GM12878 (cell line): ENCODE measurements at regions not wholly inside any gene's neighbourhood (a gene's known extent, or its start where the extent isn't known, plus 50 kb on each side); places are given as distances from the start of the nearest gene placed in this dataset.

Experiments
- ATAC-seq: fragments of 200-7000 bp; cut with Tn5 transposase; 3 replicates; pipeline ENCODE4 v1.9.1; 2020; ENCODE audit warnings: mild to moderate bottlenecking, moderate library complexity
- BruUV-seq: library from RNA; stranded (reverse); fragments of 400-500 nt; replicated peaks from 2 replicates; lab custom pipeline; 2021; lab: Mats Ljungman, UMichigan
- CTCF ChIA-PET: fragments of 300-600 bp; sonication (Branson Sonifier 250); formaldehyde crosslinking; extraction: SDS; loops from one replicate; lab custom pipeline; 2021; ENCODE audit warnings: inconsistent platforms; lab: Yijun Ruan, JAX
- POLR2A ChIA-PET: fragments of 350-600 bp; formaldehyde crosslinking; extraction: SDS; loops from one replicate; lab custom pipeline; 2021; ENCODE audit warnings: inconsistent platforms; lab: Charles Lee
- RAD21 ChIA-PET: fragments of 300-600 bp; sonication (Branson Sonifier 250); formaldehyde crosslinking; loops from one replicate; lab custom pipeline; 2023; ENCODE audit warnings: antibody characterized with exemption; ENCODE audit not compliant: unreplicated experiment; lab: Charles Lee
- SMC1A ChIA-PET: fragments of 300-600 bp; sonication (Branson Sonifier 250); formaldehyde crosslinking; loops from one replicate; lab custom pipeline; 2023; ENCODE audit not compliant: unreplicated experiment, uncharacterized antibody; lab: Charles Lee
- DNase-seq: peaks from one replicate; pipeline ENCODE4 v3.0.0-alpha.2; 2011; ENCODE audit warnings: low read depth, low spot score
- FAIRE-seq: peaks from 3 replicates; lab custom pipeline; 2011; peaks lifted over from hg19 to GRCh38; lab: Jason Lieb, UNC
- H2AFZ ChIP-seq: 2 replicates; pipeline ENCODE4 v1.6.0; 2011; ENCODE audit warnings: low read depth, low read length, control low read depth; ENCODE audit not compliant: control insufficient read depth
- H3K27ac ChIP-seq: 2 replicates; pipeline ENCODE4 v1.5.1; 2011; ENCODE audit warnings: control low read depth; ENCODE audit not compliant: control insufficient read depth, insufficient read depth
- H3K27me3 ChIP-seq, 2 experiments: replicated peaks in 1 of 2; 2 replicates each; pipeline versions ENCODE4 v1.6.0 to v1.6.1; 2011; ENCODE audit warnings: low read length in 1 of 2; ENCODE audit not compliant: control insufficient read depth in 2 of 2, insufficient read depth in 2 of 2
- H3K36me3 ChIP-seq, 2 experiments: 2 replicates each; pipeline ENCODE4 v1.5.1; 2011; ENCODE audit warnings: low read length in 1 of 2; ENCODE audit not compliant: control insufficient read depth in 2 of 2, insufficient read depth in 2 of 2
- H3K4me1 ChIP-seq: 2 replicates; pipeline ENCODE4 v1.6.1; 2011; ENCODE audit warnings: mild to moderate bottlenecking, low read length, moderate library complexity, mixed read lengths; ENCODE audit not compliant: control insufficient read depth, insufficient read depth
- H3K4me2 ChIP-seq: 2 replicates; pipeline ENCODE4 v1.6.0; 2011; ENCODE audit warnings: control low read depth; ENCODE audit not compliant: control insufficient read depth, insufficient read depth
- H3K4me3 ChIP-seq: fragments of 200-600 bp; sonication (generic); 2 replicates; pipeline ENCODE4 v1.5.1; 2016
- H3K79me2 ChIP-seq: 2 replicates; pipeline ENCODE4 v1.6.0; 2011; ENCODE audit warnings: low read length; ENCODE audit not compliant: control insufficient read depth, insufficient read depth
- H3K9ac ChIP-seq: 2 replicates; pipeline ENCODE4 v1.8.0; 2011; ENCODE audit warnings: low read length, control low read depth, mixed read lengths; ENCODE audit not compliant: control insufficient read depth, insufficient read depth
- H3K9me3 ChIP-seq: replicated peaks from 3 replicates; pipeline ENCODE4 v1.5.1; 2011; ENCODE audit warnings: mild to moderate bottlenecking, low read length; ENCODE audit not compliant: control insufficient read depth, insufficient read depth
- H4K20me1 ChIP-seq: 2 replicates; pipeline ENCODE4 v1.6.0; 2011; ENCODE audit not compliant: control insufficient read depth, insufficient read depth
- CBFB ChIP-seq: IDR thresholded peaks from 2 replicates; pipeline ENCODE4 v1.6.1; 2016; ENCODE audit warnings: antibody characterized with exemption, low read depth
- CBX5 ChIP-seq: sonication (generic); IDR thresholded peaks from 2 replicates; pipeline ENCODE4 v1.6.1; 2016; ENCODE audit warnings: low read depth, moderate library complexity, mild to moderate bottlenecking, inconsistent platforms
- KLF5 ChIP-seq: fragments of 450-650 bp; IDR thresholded peaks from 2 replicates; pipeline ENCODE4 v1.6.1; 2014; ENCODE audit warnings: mild to moderate bottlenecking; ENCODE audit not compliant: partially characterized antibody
- PAX8 ChIP-seq: fragments of 450-650 bp; IDR thresholded peaks from 2 replicates; pipeline ENCODE4 v1.6.1; 2017; ENCODE audit warnings: mild to moderate bottlenecking, moderate library complexity
- SP1 ChIP-seq: IDR thresholded peaks from one replicate; pipeline ENCODE4 v1.6.1; 2011; ENCODE audit warnings: low read depth, low read length
- SREBF2 ChIP-seq: IDR thresholded peaks from 2 replicates; pipeline ENCODE4 v1.6.1; 2012; ENCODE audit warnings: mild to moderate bottlenecking, low read length
- WGBS: methylation state at CpG from one replicate; pipeline ENCODE4 v1.1.6; 2016; ENCODE audit warnings: low lambda C conversion rate; ENCODE audit not compliant: insufficient replicate concordance, insufficient coverage; ENCODE audit errors: missing lambda C conversion rate; 5-methylcytosine and 5-hydroxymethylcytosine counted together
- in situ Hi-C: fragments of 300-500 bp; cut with MboI; formaldehyde crosslinking; loops from 9 replicates; pipeline ENCODE4 v1.14.3; 2018; ENCODE audit warnings: mixed read lengths
- intact Hi-C: fragments of 100-400 bp; cut with micrococcal nuclease; formaldehyde crosslinking; loops from one replicate; pipeline ENCODE4 v1.14.2; 2022; ENCODE audit not compliant: unreplicated experiment
- TF ChIP-seq, protein P1 (sequence below): fragments of 450-650 bp; IDR thresholded peaks from 2 replicates; pipeline ENCODE4 v1.6.1; 2017; ENCODE audit warnings: mild to moderate bottlenecking
- TF ChIP-seq, protein P2 (sequence below): fragments of 450-650 bp; IDR thresholded peaks from 2 replicates; pipeline ENCODE4 v1.6.1; 2017; ENCODE audit warnings: mild to moderate bottlenecking, moderate library complexity
- TF ChIP-seq, protein P3 (sequence below): IDR thresholded peaks from 2 replicates; pipeline ENCODE4 v1.6.1; 2012; ENCODE audit warnings: improper control_type of control experiment, low read depth, low read length; ENCODE audit not compliant: insufficient replicate concordance
- TF ChIP-seq, protein P4 (sequence below): fragments of 450-650 bp; IDR thresholded peaks from 2 replicates; pipeline ENCODE4 v1.6.1; 2018; ENCODE audit warnings: mild to moderate bottlenecking, low read depth, moderate library complexity; ENCODE audit not compliant: partially characterized antibody

DNA sequence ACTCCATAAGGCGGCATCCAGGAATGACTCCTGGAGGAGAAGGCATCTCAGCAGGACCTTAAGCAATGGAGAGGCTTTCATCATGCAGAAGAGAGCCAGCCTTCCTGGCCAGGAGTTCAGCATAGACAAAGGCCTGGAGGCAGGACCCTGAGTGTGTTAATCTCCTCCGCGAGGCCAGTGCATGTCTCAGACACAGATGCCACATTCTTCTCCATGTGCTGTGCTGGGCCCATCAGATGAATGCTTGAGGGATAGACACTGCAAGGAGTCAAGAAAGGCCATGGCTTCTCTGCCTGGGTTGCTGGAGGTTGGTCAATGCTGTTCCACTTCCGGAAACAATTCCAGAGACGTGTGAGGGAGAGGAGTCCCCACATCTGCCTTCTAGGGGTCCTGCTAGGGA lies 147.5 kb downstream of the IRX5 start:
- BruUV-seq = no TSS peak
- Histone ChIP-seq H3K79me2 (no peaks in the 10 kb centered on the region), H3K27ac (no peak overlapping the region), H3K4me1 (no peaks in the 10 kb centered on the region), H2AFZ (no peak overlapping the region), H4K20me1 (no peaks in the 10 kb centered on the region), H3K9me3 (no peaks in the 10 kb centered on the region), H3K36me3 (no peaks in the 10 kb centered on the region), H3K4me3 (no peak overlapping the region), H3K4me2 (no peak overlapping the region), H3K27me3 (no peaks in the 10 kb centered on the region), H3K9ac (no peak overlapping the region)
- in situ Hi-C loops = no loop called here
- FAIRE-seq (no peak), ATAC-seq (no peak), DNase-seq (no peak)
- 41% methylated on average over 5 of the region's 5 CpGs for WGBS
- ChIA-PET POLR2A (no interaction called here), RAD21 (no interaction called here), CTCF (no interaction called here), SMC1A (no interaction called here)
- intact Hi-C loops = no loop called here
- TF ChIP-seq KLF5 (no peak), PAX8 (no peak), CBFB (no peak), CBX5 (no peak), SREBF2 (no peak), SP1 (no peak)
- TF ChIP-seq, protein P1, sequence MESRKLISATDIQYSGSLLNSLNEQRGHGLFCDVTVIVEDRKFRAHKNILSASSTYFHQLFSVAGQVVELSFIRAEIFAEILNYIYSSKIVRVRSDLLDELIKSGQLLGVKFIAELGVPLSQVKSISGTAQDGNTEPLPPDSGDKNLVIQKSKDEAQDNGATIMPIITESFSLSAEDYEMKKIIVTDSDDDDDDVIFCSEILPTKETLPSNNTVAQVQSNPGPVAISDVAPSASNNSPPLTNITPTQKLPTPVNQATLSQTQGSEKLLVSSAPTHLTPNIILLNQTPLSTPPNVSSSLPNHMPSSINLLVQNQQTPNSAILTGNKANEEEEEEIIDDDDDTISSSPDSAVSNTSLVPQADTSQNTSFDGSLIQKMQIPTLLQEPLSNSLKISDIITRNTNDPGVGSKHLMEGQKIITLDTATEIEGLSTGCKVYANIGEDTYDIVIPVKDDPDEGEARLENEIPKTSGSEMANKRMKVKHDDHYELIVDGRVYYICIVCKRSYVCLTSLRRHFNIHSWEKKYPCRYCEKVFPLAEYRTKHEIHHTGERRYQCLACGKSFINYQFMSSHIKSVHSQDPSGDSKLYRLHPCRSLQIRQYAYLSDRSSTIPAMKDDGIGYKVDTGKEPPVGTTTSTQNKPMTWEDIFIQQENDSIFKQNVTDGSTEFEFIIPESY = no peak
- TF ChIP-seq, protein P2, sequence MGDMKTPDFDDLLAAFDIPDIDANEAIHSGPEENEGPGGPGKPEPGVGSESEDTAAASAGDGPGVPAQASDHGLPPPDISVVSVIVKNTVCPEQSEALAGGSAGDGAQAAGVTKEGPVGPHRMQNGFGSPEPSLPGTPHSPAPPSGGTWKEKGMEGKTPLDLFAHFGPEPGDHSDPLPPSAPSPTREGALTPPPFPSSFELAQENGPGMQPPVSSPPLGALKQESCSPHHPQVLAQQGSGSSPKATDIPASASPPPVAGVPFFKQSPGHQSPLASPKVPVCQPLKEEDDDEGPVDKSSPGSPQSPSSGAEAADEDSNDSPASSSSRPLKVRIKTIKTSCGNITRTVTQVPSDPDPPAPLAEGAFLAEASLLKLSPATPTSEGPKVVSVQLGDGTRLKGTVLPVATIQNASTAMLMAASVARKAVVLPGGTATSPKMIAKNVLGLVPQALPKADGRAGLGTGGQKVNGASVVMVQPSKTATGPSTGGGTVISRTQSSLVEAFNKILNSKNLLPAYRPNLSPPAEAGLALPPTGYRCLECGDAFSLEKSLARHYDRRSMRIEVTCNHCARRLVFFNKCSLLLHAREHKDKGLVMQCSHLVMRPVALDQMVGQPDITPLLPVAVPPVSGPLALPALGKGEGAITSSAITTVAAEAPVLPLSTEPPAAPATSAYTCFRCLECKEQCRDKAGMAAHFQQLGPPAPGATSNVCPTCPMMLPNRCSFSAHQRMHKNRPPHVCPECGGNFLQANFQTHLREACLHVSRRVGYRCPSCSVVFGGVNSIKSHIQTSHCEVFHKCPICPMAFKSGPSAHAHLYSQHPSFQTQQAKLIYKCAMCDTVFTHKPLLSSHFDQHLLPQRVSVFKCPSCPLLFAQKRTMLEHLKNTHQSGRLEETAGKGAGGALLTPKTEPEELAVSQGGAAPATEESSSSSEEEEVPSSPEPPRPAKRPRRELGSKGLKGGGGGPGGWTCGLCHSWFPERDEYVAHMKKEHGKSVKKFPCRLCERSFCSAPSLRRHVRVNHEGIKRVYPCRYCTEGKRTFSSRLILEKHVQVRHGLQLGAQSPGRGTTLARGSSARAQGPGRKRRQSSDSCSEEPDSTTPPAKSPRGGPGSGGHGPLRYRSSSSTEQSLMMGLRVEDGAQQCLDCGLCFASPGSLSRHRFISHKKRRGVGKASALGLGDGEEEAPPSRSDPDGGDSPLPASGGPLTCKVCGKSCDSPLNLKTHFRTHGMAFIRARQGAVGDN = no peak
- TF ChIP-seq, protein P3, sequence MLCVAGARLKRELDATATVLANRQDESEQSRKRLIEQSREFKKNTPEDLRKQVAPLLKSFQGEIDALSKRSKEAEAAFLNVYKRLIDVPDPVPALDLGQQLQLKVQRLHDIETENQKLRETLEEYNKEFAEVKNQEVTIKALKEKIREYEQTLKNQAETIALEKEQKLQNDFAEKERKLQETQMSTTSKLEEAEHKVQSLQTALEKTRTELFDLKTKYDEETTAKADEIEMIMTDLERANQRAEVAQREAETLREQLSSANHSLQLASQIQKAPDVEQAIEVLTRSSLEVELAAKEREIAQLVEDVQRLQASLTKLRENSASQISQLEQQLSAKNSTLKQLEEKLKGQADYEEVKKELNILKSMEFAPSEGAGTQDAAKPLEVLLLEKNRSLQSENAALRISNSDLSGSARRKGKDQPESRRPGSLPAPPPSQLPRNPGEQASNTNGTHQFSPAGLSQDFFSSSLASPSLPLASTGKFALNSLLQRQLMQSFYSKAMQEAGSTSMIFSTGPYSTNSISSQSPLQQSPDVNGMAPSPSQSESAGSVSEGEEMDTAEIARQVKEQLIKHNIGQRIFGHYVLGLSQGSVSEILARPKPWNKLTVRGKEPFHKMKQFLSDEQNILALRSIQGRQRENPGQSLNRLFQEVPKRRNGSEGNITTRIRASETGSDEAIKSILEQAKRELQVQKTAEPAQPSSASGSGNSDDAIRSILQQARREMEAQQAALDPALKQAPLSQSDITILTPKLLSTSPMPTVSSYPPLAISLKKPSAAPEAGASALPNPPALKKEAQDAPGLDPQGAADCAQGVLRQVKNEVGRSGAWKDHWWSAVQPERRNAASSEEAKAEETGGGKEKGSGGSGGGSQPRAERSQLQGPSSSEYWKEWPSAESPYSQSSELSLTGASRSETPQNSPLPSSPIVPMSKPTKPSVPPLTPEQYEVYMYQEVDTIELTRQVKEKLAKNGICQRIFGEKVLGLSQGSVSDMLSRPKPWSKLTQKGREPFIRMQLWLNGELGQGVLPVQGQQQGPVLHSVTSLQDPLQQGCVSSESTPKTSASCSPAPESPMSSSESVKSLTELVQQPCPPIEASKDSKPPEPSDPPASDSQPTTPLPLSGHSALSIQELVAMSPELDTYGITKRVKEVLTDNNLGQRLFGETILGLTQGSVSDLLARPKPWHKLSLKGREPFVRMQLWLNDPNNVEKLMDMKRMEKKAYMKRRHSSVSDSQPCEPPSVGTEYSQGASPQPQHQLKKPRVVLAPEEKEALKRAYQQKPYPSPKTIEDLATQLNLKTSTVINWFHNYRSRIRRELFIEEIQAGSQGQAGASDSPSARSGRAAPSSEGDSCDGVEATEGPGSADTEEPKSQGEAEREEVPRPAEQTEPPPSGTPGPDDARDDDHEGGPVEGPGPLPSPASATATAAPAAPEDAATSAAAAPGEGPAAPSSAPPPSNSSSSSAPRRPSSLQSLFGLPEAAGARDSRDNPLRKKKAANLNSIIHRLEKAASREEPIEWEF = no peak
- TF ChIP-seq, protein P4, sequence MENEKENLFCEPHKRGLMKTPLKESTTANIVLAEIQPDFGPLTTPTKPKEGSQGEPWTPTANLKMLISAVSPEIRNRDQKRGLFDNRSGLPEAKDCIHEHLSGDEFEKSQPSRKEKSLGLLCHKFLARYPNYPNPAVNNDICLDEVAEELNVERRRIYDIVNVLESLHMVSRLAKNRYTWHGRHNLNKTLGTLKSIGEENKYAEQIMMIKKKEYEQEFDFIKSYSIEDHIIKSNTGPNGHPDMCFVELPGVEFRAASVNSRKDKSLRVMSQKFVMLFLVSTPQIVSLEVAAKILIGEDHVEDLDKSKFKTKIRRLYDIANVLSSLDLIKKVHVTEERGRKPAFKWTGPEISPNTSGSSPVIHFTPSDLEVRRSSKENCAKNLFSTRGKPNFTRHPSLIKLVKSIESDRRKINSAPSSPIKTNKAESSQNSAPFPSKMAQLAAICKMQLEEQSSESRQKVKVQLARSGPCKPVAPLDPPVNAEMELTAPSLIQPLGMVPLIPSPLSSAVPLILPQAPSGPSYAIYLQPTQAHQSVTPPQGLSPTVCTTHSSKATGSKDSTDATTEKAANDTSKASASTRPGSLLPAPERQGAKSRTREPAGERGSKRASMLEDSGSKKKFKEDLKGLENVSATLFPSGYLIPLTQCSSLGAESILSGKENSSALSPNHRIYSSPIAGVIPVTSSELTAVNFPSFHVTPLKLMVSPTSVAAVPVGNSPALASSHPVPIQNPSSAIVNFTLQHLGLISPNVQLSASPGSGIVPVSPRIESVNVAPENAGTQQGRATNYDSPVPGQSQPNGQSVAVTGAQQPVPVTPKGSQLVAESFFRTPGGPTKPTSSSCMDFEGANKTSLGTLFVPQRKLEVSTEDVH = no peak
